ENCODE measurements at regions not wholly inside any gene's neighbourhood (a gene's known extent, or its start where the extent isn't known, plus 50 kb on each side); places are given as distances from the start of the nearest gene placed in this dataset.

- FAIRE-seq (no peak), DNase-seq (ENCODE audit: low spot score in 2 of 2) (no peak)
Measured at GRCh38 chr12:118467641-118468305, 91.4 kb downstream of the SUDS3 start.

DNA sequence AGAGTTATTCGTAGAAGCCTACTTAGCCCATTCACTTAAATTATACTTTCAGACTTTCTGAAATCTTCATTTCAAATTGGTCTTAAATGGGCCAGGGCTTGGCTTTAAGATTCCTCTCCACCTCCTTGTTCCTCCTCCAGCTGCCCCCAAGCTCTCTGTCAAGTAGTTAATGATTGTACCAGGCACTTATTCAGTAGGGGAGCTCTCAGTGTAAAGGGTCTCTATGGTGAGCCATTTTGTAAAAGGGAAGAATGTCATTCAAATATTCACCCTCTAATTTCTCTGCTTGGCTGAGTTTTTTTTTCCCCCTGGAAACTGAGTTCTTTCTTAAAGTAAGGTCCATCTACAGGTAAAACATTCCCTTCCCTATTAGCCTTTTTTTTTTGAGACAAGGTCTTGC, 96.6 kb downstream of the SUDS3 start:
- no peak for DNase-seq (ENCODE audit: low spot score in 2 of 2)
- no peak for FAIRE-seq

- no peak for FAIRE-seq
- no peak for DNase-seq (ENCODE audit: low spot score in 2 of 2)
Measured at GRCh38 chr12:118480235-118480634, 103.9 kb downstream of the SUDS3 start.

GRCh38 chr12:118488034-118488433, 111.7 kb downstream of the SUDS3 start:
- FAIRE-seq (no peak), DNase-seq (ENCODE audit: low spot score in 2 of 2) (no peak)

DNA sequence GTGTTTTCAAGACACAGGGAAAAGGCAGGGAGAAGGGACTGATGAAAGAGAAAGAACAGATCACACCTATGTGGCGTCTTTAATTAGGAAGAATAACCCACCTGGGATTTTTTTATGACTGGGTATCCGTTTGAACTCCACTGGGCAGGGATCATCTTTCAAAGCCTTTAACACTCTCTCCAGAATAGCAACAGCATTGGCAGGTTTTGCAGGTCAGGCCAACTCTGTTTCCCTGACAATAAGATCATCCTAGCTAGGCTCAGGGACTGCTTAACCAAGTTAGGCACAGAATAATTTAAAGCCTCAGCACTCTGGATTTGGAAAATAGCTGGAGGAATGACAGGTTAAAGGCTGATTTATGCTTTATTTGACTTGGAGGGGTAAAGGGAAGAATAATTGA, 117.6 kb downstream of the SUDS3 start:
- DNase-seq (ENCODE audit: low spot score in 2 of 2), result no peak
- FAIRE-seq, result no peak

- DNase-seq (ENCODE audit: low spot score in 2 of 2) (no peak), FAIRE-seq (no peak)
Measured at GRCh38 chr12:118494776-118495175, 118.4 kb downstream of the SUDS3 start.

GRCh38 chr12:118495296-118495695, 118.9 kb downstream of the SUDS3 start:
- DNase-seq (ENCODE audit: low spot score in 2 of 2) (no peak), FAIRE-seq (no peak)

DNA sequence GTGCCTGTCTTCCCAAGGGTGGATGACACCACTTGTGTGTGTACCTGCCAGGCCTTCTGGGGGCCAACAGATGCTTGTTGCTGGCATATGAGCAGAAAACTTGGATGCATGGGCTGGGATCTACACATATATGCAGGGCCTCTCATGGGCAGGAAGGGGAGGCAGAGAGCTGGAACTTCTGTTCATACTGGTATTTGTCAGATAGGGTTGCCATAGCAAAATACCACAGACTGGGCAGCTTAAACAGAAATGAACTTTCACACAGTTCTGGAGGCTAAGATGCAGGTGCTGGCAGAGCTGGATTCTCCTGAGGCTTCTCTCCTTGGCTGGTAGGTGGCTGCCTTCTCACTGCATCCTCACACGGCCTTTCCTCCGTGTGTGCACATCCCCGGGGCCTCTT, 121.8 kb downstream of the SUDS3 start:
- no peak for DNase-seq (ENCODE audit: low spot score in 2 of 2)
- no peak for FAIRE-seq

DNA sequence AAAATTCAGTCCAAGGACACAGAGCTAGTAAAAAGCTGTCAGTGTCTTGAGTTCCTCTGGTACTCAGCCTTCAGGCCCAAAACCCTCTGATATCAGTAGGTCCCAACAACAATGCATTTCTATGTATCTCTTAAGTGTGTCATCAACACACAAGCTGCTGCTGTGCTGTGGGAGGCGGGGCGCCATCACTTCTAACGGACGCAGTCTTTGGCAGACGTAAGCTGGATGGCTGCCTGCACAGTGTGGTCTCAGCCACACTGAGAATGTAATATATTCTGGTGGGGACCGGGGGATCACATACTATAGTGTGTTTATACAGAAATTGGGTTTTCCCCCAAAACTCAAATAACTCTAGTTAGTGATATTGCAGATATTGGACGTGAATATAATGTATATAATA, 123.9 kb downstream of the SUDS3 start:
- FAIRE-seq (no peak), DNase-seq (ENCODE audit: low spot score in 2 of 2) (no peak)

DNA sequence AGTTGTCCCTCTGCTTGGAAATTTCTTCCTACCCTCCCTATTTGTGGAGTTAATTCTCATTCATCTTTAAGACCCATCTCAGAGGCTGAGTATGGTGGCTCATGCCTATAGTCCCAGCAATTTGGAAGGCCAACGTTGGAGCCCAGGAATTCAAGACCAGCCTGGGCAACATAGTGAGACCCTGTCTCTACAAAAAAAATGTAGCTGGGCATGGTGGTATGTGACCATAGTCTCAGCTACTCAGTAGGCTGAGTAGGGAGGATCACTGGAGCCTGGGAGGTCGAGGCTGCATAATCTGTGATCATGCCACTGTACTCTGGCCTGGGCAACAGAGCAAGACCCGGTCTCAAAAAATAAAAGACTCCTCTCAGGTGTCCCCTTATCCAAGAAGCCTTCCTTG, 125.1 kb downstream of the SUDS3 start:
- DNase-seq (ENCODE audit: low spot score in 2 of 2) (no peak), FAIRE-seq (no peak)

GRCh38 chr12:118503476-118503875, 127.1 kb downstream of the SUDS3 start:
- no peak for DNase-seq (ENCODE audit: low spot score in 2 of 2)
- FAIRE-seq, result no peak

- FAIRE-seq (no peak), DNase-seq (ENCODE audit: low spot score in 2 of 2) (no peak)
Measured at GRCh38 chr12:118512669-118513068, 136.3 kb downstream of the SUDS3 start.

DNA sequence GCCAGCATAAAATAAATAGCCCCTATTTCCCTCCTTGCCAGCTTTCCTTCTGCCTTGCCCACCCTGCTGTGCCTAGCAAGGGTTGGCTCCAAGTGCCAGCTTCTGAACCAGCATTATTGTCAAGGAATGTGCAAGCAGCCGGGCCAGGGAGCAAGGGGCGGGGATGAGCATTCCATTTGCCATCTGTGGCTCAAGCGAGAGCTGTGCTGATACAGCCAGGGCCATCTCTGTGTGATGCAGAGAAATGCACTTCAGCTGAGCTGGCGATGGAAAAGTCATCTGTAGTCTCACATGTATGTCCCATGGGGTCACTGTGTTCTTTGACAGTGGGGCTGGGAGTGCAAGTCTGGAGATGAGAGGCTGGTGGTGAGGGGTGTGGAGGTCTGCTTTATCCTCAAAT, 137.3 kb downstream of the SUDS3 start:
- DNase-seq (ENCODE audit: low spot score in 2 of 2), result no peak

DNA sequence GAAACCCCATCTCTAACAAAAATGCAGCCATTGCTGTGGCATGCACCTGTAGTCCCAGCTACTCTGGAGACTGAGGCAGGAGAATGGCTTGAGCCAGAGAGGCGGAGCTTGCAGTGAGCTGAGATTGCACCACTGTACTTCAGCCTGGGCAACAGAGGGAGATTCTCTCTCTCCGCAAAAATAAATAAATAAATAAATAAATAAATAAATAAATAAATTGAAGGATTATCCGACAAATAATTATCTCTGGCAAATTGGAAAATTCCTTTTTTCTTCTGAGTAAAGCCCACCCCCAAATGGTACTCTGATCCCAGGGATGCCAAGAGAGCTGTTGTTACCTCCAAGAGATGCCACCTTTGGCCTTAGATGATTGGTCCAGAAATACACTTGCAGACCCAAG, 137.9 kb downstream of the SUDS3 start:
- DNase-seq (ENCODE audit: low spot score in 2 of 2), result no peak
- no peak for FAIRE-seq

More for the DNA sequence above, 137.3 kb downstream of the SUDS3 start:
- FAIRE-seq, result no peak

DNA sequence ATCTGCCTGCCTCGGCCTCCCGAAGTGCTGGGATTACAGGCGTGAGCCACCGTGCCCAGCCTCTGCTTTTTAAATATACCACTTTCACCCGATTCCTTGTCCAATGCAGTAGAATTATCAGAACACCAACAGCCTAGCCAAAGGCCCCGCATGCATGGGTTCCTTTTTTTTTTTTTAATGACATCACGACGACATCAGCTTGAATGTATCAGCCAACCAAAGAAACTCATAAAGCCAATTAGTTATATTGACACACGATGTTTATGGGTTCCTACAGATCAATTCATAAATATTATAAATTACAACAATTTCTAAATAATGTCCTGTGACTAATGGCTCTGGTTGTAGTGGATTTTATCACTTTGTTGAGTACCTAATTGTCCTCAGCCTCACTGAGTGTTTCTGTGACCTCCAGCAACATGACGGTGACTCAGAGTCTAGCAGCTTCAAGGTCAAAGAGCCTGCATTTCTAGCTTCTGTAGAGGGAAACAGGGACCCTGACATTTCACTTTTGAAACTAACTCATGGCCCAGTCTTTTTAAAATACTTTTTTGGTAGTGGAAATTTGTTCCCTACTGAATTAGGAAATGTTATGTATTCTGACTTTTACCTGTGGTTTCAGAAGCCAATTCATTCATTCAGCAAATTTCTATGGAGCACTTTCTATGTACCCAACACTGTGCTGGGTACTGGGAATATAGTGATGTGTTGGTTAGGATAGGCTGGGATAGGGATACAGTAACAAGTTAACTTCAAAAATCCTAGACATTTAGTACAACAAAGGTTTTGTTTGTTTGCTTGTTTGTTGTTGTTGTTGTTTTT, 144.1 kb downstream of the SUDS3 start:
- no peak for DNase-seq (ENCODE audit: low spot score in 2 of 2)
- no peak for FAIRE-seq

DNA sequence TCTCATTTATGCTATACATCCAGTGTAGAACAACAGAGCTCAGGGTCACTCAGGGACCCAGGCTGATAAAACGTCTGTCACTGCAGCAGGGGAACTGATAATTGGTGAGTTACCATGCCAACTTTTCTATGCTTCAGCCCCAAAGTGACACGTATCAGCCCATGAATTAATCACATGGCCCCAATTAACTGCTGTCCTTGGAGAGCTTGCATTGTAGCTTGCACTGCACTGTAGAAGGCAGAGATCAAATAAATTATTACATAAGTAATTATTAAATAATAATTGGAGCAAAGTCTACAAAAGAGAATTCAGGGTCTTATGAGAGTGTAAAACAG, 144.6 kb downstream of the SUDS3 start:
- DNase-seq (ENCODE audit: low spot score in 2 of 2), result no peak
- FAIRE-seq, result no peak

- FAIRE-seq (no peak), DNase-seq (ENCODE audit: low spot score in 2 of 2) (no peak)
Measured at GRCh38 chr12:118524446-118524845, 148.1 kb downstream of the SUDS3 start.

- FAIRE-seq (no peak), DNase-seq (ENCODE audit: low spot score in 2 of 2) (no peak)
Measured at GRCh38 chr12:118525216-118525615, 148.9 kb downstream of the SUDS3 start.

- DNase-seq (ENCODE audit: low spot score in 2 of 2) (no peak), FAIRE-seq (no peak)
Measured at GRCh38 chr12:118526255-118527095, 150.1 kb downstream of the SUDS3 start.

- no peak for DNase-seq (ENCODE audit: low spot score in 2 of 2)
- no peak for FAIRE-seq
Measured at GRCh38 chr12:118527310-118527709, 151.0 kb downstream of the SUDS3 start.

DNA sequence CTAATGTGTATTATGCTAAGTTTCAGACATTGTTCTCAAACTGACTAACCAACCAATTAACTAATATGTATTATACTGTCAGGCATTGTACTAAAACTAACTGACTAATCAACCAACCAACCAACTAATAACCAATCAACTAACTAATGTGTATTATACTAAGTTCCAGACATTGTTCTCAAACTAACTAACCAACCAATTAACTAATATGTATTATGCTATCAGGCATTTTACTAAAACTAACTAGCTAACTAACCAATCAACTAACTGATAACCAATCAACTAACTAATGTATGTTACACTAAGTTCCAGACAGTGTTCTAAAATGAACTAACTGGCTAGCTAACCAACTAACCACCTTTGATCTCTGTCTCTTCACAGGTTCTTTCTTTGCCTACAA, 152.3 kb downstream of the SUDS3 start:
- no peak for FAIRE-seq
- DNase-seq (ENCODE audit: low spot score in 2 of 2), result no peak
